Hepatocyte (in vitro differentiated cells): ENCODE measurements at regions not wholly inside any gene's neighbourhood (a gene's known extent, or its start where the extent isn't known, plus 50 kb on each side); places are given as distances from the start of the nearest gene placed in this dataset.
A peak's percentile ranks its signal among the peaks of the same experiment; 100 is the strongest.

Experiments used
- DNase-seq: peaks from one replicate; pipeline ENCODE4 v3.0.0-alpha.2; 2016; ENCODE audit warnings: low spot score
- H2AFZ ChIP-seq: fragments of 200-600 bp; sonication (generic); 2 replicates; pipeline ENCODE4 v1.6.0; 2016; ENCODE audit warnings: antibody characterized with exemption, mild to moderate bottlenecking
- H3K27ac ChIP-seq: fragments of 200-600 bp; sonication (generic); 2 replicates; pipeline ENCODE4 v1.5.1; 2016; ENCODE audit warnings: mild to moderate bottlenecking
- H3K27me3 ChIP-seq: fragments of 200-600 bp; sonication (generic); 2 replicates; pipeline ENCODE4 v1.6.1; 2016
- H3K36me3 ChIP-seq: fragments of 200-600 bp; sonication (generic); replicated peaks from 2 replicates; pipeline ENCODE4 v1.5.1; 2016; ENCODE audit warnings: low read depth; ENCODE audit not compliant: insufficient read depth
- H3K4me1 ChIP-seq: fragments of 200-600 bp; sonication (generic); 2 replicates; pipeline ENCODE4 v1.5.1; 2016; ENCODE audit warnings: mild to moderate bottlenecking, moderate library complexity; ENCODE audit not compliant: insufficient read depth
- H3K4me2 ChIP-seq: fragments of 200-600 bp; sonication (generic); 2 replicates; pipeline ENCODE4 v1.6.0; 2016
- H3K4me3 ChIP-seq: fragments of 200-600 bp; sonication (generic); 2 replicates; pipeline ENCODE4 v1.5.1; 2016; ENCODE audit warnings: mild to moderate bottlenecking
- H3K79me2 ChIP-seq: fragments of 200-600 bp; sonication (generic); 2 replicates; pipeline ENCODE4 v1.6.0; 2017; ENCODE audit warnings: mild to moderate bottlenecking
- H3K9me2 ChIP-seq: fragments of 200-600 bp; sonication (generic); replicated peaks from 2 replicates; pipeline ENCODE4 v1.6.0; 2017; ENCODE audit warnings: mild to moderate bottlenecking; ENCODE audit not compliant: insufficient read depth
- H3K9me3 ChIP-seq: fragments of 200-600 bp; sonication (generic); 2 replicates; pipeline ENCODE4 v1.5.1; 2016; ENCODE audit warnings: low read depth, mild to moderate bottlenecking
- H4K20me1 ChIP-seq: fragments of 200-600 bp; sonication (generic); 2 replicates; pipeline ENCODE4 v1.6.0; 2016; ENCODE audit warnings: mild to moderate bottlenecking; ENCODE audit not compliant: insufficient read depth, poor library complexity, severe bottlenecking
- EZH2 ChIP-seq: fragments of 200-600 bp; sonication (generic); IDR thresholded peaks from 2 replicates; pipeline ENCODE4 v1.6.1; 2016; ENCODE audit warnings: antibody characterized with exemption, mild to moderate bottlenecking, borderline replicate concordance
- EZH2phosphoT487 ChIP-seq: fragments of 200-600 bp; sonication (generic); IDR thresholded peaks from one replicate; pipeline ENCODE4 v1.6.1; 2018; ENCODE audit warnings: antibody characterized with exemption, mild to moderate bottlenecking, low read depth, moderate library complexity; ENCODE audit not compliant: unreplicated experiment, severe bottlenecking
- WGBS: methylation state at CpG from one replicate; pipeline ENCODE4 v1.1.6; 2016; ENCODE audit warnings: low lambda C conversion rate; ENCODE audit errors: missing lambda C conversion rate; 5-methylcytosine and 5-hydroxymethylcytosine counted together
- microRNA counts: library from miRNA; unstranded; fragments of <30 nt; microRNA quantifications from one replicate; lab custom pipeline; 2017
- microRNA-seq: library from miRNA; unstranded; fragments of <30 nt; microRNA quantifications from one replicate; pipeline ENCODE4, GENCODE V29; 2017
- small RNA-seq: library from RNA; depleted of rRNA; stranded (forward); fragments of <200 nt; gene quantifications from one replicate; pipeline ENCODE3, GENCODE V24; 2014
- TF ChIP-seq, protein P1 (sequence below): fragments of 200-600 bp; sonication (generic); IDR thresholded peaks from 2 replicates; pipeline ENCODE4 v1.5.1; 2016; ENCODE audit warnings: antibody characterized with exemption, mild to moderate bottlenecking; ENCODE audit not compliant: poor library complexity

DNA sequence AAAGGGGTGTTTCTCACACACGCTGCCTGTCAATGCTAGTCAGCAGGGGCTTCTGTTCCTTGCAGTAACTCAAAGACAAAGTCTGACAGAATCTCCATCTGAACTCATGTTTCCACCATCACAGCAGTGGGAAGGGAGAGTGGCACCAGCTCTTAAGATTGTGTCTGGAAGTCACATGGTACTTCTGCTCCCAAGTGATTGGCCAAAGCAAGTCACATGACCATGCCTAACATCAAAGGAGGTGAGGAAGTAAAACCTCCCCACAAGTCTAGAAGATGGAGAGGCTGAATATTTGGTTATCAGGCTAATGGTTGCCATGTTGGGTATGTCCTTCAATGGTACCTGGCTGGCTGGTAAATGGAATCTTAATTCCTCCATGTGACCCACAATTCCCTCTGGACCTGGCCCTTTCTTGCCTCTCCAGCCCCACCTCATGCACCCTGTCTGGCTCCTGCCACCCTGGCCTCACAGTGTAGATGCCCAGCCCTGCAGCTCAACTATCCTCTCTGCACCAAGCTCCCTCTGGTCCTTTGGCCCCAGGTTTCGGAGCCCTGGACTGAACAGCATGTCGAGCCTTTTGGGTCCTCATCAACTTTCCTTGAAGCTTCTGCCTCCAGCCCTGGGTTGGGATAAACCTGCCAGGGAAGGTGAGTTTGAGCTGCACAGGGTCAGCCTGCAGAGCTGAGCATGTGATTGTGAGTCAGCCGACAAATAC is 51.0 kb upstream of the PMEPA1 start:
- no peak overlapping the region for H2AFZ ChIP-seq
- TF ChIP-seq EZH2 (no peak), EZH2phosphoT487 (no peak)
- TF ChIP-seq, protein P1, sequence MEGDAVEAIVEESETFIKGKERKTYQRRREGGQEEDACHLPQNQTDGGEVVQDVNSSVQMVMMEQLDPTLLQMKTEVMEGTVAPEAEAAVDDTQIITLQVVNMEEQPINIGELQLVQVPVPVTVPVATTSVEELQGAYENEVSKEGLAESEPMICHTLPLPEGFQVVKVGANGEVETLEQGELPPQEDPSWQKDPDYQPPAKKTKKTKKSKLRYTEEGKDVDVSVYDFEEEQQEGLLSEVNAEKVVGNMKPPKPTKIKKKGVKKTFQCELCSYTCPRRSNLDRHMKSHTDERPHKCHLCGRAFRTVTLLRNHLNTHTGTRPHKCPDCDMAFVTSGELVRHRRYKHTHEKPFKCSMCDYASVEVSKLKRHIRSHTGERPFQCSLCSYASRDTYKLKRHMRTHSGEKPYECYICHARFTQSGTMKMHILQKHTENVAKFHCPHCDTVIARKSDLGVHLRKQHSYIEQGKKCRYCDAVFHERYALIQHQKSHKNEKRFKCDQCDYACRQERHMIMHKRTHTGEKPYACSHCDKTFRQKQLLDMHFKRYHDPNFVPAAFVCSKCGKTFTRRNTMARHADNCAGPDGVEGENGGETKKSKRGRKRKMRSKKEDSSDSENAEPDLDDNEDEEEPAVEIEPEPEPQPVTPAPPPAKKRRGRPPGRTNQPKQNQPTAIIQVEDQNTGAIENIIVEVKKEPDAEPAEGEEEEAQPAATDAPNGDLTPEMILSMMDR, result no peak
- no peaks in the 10 kb centered on the region for H3K4me1 ChIP-seq
- no peaks in the 10 kb centered on the region for H3K36me3 ChIP-seq
- H3K4me2 ChIP-seq, result no peak overlapping the region
- no peak for DNase-seq
- no peaks in the 10 kb centered on the region for H3K79me2 ChIP-seq
- no peaks in the 10 kb centered on the region for H3K9me3 ChIP-seq
- no peaks in the 10 kb centered on the region for H3K27me3 ChIP-seq
- no peak overlapping the region for H3K4me3 ChIP-seq
- WGBS, result 92% methylated on average over 4 of the region's 4 CpGs
- H3K27ac ChIP-seq, result no peak overlapping the region
- no peaks in the 10 kb centered on the region for H4K20me1 ChIP-seq
- H3K9me2 ChIP-seq, result no peaks in the 10 kb centered on the region

DNA sequence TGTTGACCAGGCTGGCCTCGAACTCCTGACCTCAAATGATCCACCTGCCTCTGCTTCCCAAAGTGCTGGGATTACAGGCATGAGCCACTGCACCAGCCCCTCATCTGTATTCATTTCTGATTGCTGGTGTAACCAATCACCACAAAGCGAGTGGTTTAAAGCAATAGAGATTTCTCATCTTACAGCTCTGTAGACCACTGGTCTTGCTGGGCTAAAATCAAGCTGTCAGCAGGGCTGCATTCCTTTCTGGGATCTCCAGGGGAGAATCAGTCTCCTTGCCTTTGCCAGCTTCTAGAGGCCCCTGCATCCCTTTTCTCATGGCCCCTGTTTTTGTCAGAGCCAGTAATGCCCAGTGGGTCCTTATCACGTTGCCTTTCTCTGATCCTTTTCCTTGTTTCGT is 49.9 kb upstream of the PMEPA1 start:
- Histone ChIP-seq H3K27ac (no peak overlapping the region), H3K4me2 (no peak overlapping the region), H3K9me2 (no peaks in the 10 kb centered on the region), H3K4me3 (no peak overlapping the region), H4K20me1 (no peaks in the 10 kb centered on the region), H2AFZ (no peak overlapping the region), H3K27me3 (no peaks in the 10 kb centered on the region), H3K9me3 (no peaks in the 10 kb centered on the region), H3K79me2 (no peaks in the 10 kb centered on the region), H3K36me3 (no peaks in the 10 kb centered on the region), H3K4me1 (no peaks in the 10 kb centered on the region)
- TF ChIP-seq, protein P1, result no peak
- TF ChIP-seq EZH2phosphoT487, result no peak
- TF ChIP-seq EZH2, result no peak
- DNase-seq, result no peak
- 79% methylated on average over 4 of the region's 4 CpGs for WGBS

MicroRNAs in the stretch of these regions (microRNA counts, 767-probe panel; counts per million panel counts)
- 4,438 counts per million, percentile 15 among the panel's probes with 10 or more counts for microRNA hsa-miR-4532 (lab: Ali Mortazavi, UCI)

Small RNAs in the stretch of these regions (microRNA-seq; reads per million reads assigned to microRNA genes)
- 4.5 reads per million, percentile 5 among the genes with 10 or more reads in this experiment for gene MIR4532

Small RNAs in the stretch of these regions (small RNA-seq; reads per million reads assigned to genes)
- 0.96 reads per million, percentile 69 among the genes with 10 or more reads in this experiment for gene MIR4532
